CD8-positive, alpha-beta memory T cell (primary cell): ENCODE measurements at regions not wholly inside any gene's neighbourhood (a gene's known extent, or its start where the extent isn't known, plus 50 kb on each side); places are given as distances from the start of the nearest gene placed in this dataset.

ENCODE experiments used
- CTCF ChIA-PET: fragments of 350-600 bp; sonication (Branson Sonifier 250); formaldehyde crosslinking; loops from one replicate; lab custom pipeline; 2021; ENCODE audit warnings: antibody characterized with exemption; lab: Charles Lee
- POLR2A ChIA-PET: fragments of 350-600 bp; sonication (Branson Sonifier 250); formaldehyde crosslinking; loops from one replicate; lab custom pipeline; 2021; ENCODE audit warnings: antibody characterized with exemption; lab: Charles Lee
- DNase-seq, 5 donors: peaks; one replicate each; pipeline versions ENCODE4 v3.0.0 to v3.0.0-alpha.2; 2020 to 2022; ENCODE audit warnings: mixed read lengths in 1 of 5
- H3K27ac ChIP-seq: one replicate; pipeline ENCODE4 v1.7.0; 2013; ENCODE audit warnings: low read depth, mild to moderate bottlenecking, low read length, moderate library complexity
- H3K27me3 ChIP-seq: 2 replicates; pipeline ENCODE4 v1.7.0; 2013; ENCODE audit warnings: low read length, mild to moderate bottlenecking; ENCODE audit not compliant: insufficient read depth, poor library complexity, severe bottlenecking
- H3K36me3 ChIP-seq: 2 replicates; pipeline ENCODE4 v1.7.0; 2013; ENCODE audit warnings: mild to moderate bottlenecking, low read length, moderate library complexity; ENCODE audit not compliant: insufficient read depth
- H3K4me1 ChIP-seq: 2 replicates; pipeline ENCODE4 v1.7.0; 2013; ENCODE audit warnings: mild to moderate bottlenecking, low read length, moderate library complexity; ENCODE audit not compliant: insufficient read depth
- H3K4me3 ChIP-seq: 2 replicates; pipeline ENCODE4 v1.7.0; 2013; ENCODE audit warnings: mild to moderate bottlenecking, low read length
- H3K9me3 ChIP-seq: 2 replicates; pipeline ENCODE4 v1.7.0; 2013; ENCODE audit warnings: mild to moderate bottlenecking, low read length
- H3K27ac Mint-ChIP-seq, 8 donors: one replicate each; pipeline ENCODE4 v1.8.0; 2020 to 2021; ENCODE audit warnings: mixed read lengths in 8 of 8, mild to moderate bottlenecking in 6 of 8, inconsistent platforms in 3 of 8, moderate library complexity in 3 of 8
- H3K27me3 Mint-ChIP-seq, 2 donors: one replicate each; pipeline ENCODE4 v1.8.0; 2020 to 2021; ENCODE audit warnings: mixed read lengths in 2 of 2, mild to moderate bottlenecking in 1 of 2, moderate library complexity in 1 of 2
- H3K36me3 Mint-ChIP-seq, 3 donors: one replicate each; pipeline ENCODE4 v1.8.0; 2020 to 2021; ENCODE audit warnings: mixed read lengths in 3 of 3, inconsistent platforms in 1 of 3, mild to moderate bottlenecking in 1 of 3
- H3K4me1 Mint-ChIP-seq, 3 donors: one replicate each; pipeline ENCODE4 v1.8.0; 2020 to 2021; ENCODE audit warnings: mixed read lengths in 3 of 3, inconsistent platforms in 1 of 3, mild to moderate bottlenecking in 1 of 3
- H3K4me3 Mint-ChIP-seq, 7 donors: one replicate each; pipeline ENCODE4 v1.8.0; 2020 to 2021; ENCODE audit warnings: mixed read lengths in 7 of 7, mild to moderate bottlenecking in 6 of 7, moderate library complexity in 4 of 7, inconsistent platforms in 2 of 7
- H3K9me3 Mint-ChIP-seq, 5 donors: one replicate each; pipeline ENCODE4 v1.8.0; 2020 to 2022; ENCODE audit warnings: mixed read lengths in 5 of 5, mild to moderate bottlenecking in 3 of 5, moderate library complexity in 2 of 5, inconsistent platforms in 1 of 5

GRCh38 chr18:45386041-45386655 lies 229.1 kb upstream of the SLC14A2 start:
- Mint-ChIP-seq H3K9me3 (peaks cover 0 to 2% (median 0%) of the 10 kb centered on the region in 5 donors), H3K36me3 (no peaks in the 10 kb centered on the region), H3K4me3 (no peak overlapping the region), H3K27ac (no peak overlapping the region), H3K27me3 (peaks cover 9 to 34% of the 10 kb centered on the region in 2 donors), H3K4me1 (no peaks in the 10 kb centered on the region)
- H3K9me3 ChIP-seq, result no peaks in the 10 kb centered on the region
- DNase-seq, result no peak
- H3K27ac ChIP-seq, result no peak overlapping the region
- H3K4me1 ChIP-seq, result no peaks in the 10 kb centered on the region
- POLR2A ChIA-PET, result no interaction called here
- no peak overlapping the region for H3K4me3 ChIP-seq
- CTCF ChIA-PET, result no interaction called here
- no peaks in the 10 kb centered on the region for H3K27me3 ChIP-seq
- no peaks in the 10 kb centered on the region for H3K36me3 ChIP-seq

GRCh38 chr18:45387229-45387628 lies 228.0 kb upstream of the SLC14A2 start:
- DNase-seq, result no peak
- ChIA-PET CTCF (no interaction called here), POLR2A (no interaction called here)
- no peaks in the 10 kb centered on the region for H3K36me3 ChIP-seq
- H3K4me1 ChIP-seq, result no peaks in the 10 kb centered on the region
- H3K27ac ChIP-seq, result no peak overlapping the region
- Mint-ChIP-seq H3K27ac (no peak overlapping the region), H3K36me3 (no peaks in the 10 kb centered on the region), H3K4me1 (no peaks in the 10 kb centered on the region), H3K4me3 (no peak overlapping the region), H3K9me3 (peaks cover 0 to 2% (median 0%) of the 10 kb centered on the region in 5 donors), H3K27me3 (peaks cover 9 to 38% of the 10 kb centered on the region in 2 donors)
- H3K27me3 ChIP-seq, result no peaks in the 10 kb centered on the region
- no peak overlapping the region for H3K4me3 ChIP-seq
- no peaks in the 10 kb centered on the region for H3K9me3 ChIP-seq

GRCh38 chr18:45398448-45398847 lies 216.8 kb upstream of the SLC14A2 start:
- POLR2A ChIA-PET, result no interaction called here
- H3K36me3 ChIP-seq, result no peaks in the 10 kb centered on the region
- no peak overlapping the region for H3K27ac ChIP-seq
- Mint-ChIP-seq H3K4me1 (no peaks in the 10 kb centered on the region), H3K27me3 (peaks cover 13 to 28% of the 10 kb centered on the region in 2 donors), H3K9me3 (peaks cover 0 to 2% (median 0%) of the 10 kb centered on the region in 5 donors), H3K36me3 (no peaks in the 10 kb centered on the region), H3K27ac (no peak overlapping the region), H3K4me3 (no peak overlapping the region)
- H3K27me3 ChIP-seq, result no peaks in the 10 kb centered on the region
- CTCF ChIA-PET, result no interaction called here
- DNase-seq, result no peak
- no peak overlapping the region for H3K4me3 ChIP-seq
- no peaks in the 10 kb centered on the region for H3K4me1 ChIP-seq
- H3K9me3 ChIP-seq, result no peaks in the 10 kb centered on the region

DNA sequence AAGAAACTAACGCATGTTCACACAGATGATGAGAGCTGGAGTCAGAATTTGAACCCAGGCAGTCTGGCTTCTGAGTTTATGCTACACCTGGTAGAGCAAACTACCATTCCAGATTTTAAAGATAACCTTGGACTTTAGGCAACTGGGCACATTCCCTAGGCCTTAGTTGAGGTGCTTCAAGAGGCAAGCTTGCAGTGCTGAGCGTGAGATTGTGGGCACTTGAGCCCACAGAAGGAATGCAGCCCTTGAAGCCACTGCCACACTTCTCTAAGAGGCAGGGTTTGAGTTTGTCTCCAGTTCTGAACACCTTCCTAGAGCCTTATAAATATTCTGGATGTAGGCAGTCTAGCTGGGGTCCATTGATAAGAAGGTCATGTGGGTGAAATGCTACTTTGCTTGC lies 216.1 kb upstream of the SLC14A2 start:
- POLR2A ChIA-PET, result no interaction called here
- Histone ChIP-seq H3K4me3 (no peak overlapping the region), H3K36me3 (no peaks in the 10 kb centered on the region), H3K4me1 (no peaks in the 10 kb centered on the region), H3K27me3 (no peaks in the 10 kb centered on the region), H3K9me3 (no peaks in the 10 kb centered on the region), H3K27ac (no peak overlapping the region)
- Mint-ChIP-seq H3K36me3 (no peaks in the 10 kb centered on the region), H3K27me3 (peaks cover 12 to 27% of the 10 kb centered on the region in 2 donors), H3K4me3 (no peak overlapping the region), H3K9me3 (peaks cover 0 to 2% (median 0%) of the 10 kb centered on the region in 5 donors), H3K4me1 (no peaks in the 10 kb centered on the region), H3K27ac (no peak overlapping the region)
- CTCF ChIA-PET, result no interaction called here
- DNase-seq, result no peak

- DNase-seq, result no peak
- Histone ChIP-seq H3K4me3 (no peak overlapping the region), H3K9me3 (no peaks in the 10 kb centered on the region), H3K27ac (no peak overlapping the region), H3K27me3 (no peaks in the 10 kb centered on the region), H3K4me1 (no peaks in the 10 kb centered on the region), H3K36me3 (no peaks in the 10 kb centered on the region)
- peaks cover 12 to 27% of the 10 kb centered on the region in 2 donors for H3K27me3 Mint-ChIP-seq
- no peak overlapping the region for H3K27ac Mint-ChIP-seq
- ChIA-PET POLR2A (no interaction called here), CTCF (no interaction called here)
- H3K4me3 Mint-ChIP-seq, result no peak overlapping the region
- peaks cover 0 to 2% (median 0%) of the 10 kb centered on the region in 5 donors for H3K9me3 Mint-ChIP-seq
- no peaks in the 10 kb centered on the region for H3K36me3 Mint-ChIP-seq
- H3K4me1 Mint-ChIP-seq, result no peaks in the 10 kb centered on the region
Measured at GRCh38 chr18:45399643-45400042, 215.6 kb upstream of the SLC14A2 start.

DNA sequence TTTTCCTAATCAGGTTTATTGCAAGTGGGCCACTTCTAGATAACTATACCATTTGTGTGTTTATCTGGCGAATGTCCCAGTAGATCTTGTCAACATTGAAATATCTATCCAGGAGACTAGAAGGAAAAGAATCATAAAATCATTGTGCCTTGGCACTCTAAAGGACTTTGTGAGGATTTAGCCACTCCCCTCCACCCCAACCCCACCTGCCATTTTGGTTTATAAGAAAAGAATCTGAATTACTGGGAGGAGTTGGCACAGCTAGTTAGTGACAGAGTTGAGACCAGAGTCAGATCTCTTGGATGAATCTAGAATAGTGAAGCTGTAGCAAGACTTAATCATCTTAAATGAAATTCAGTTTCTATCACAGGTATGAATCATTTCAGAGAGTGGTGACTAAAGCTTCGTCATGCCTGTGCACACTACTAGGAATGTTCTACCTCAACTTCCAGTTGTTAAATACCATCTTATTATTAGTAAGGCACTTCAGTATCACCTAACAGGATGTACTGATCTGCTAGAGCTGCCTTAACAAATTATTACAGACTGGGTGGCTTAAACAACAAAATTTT lies 212.7 kb upstream of the SLC14A2 start:
- H3K27me3 ChIP-seq, result no peaks in the 10 kb centered on the region
- CTCF ChIA-PET, result no interaction called here
- H3K4me1 ChIP-seq, result no peaks in the 10 kb centered on the region
- no peak overlapping the region for H3K4me3 ChIP-seq
- Mint-ChIP-seq H3K9me3 (peaks cover 0 to 2% (median 0%) of the 10 kb centered on the region in 5 donors), H3K27ac (no peak overlapping the region), H3K27me3 (peaks cover 7 to 23% of the 10 kb centered on the region in 2 donors), H3K4me1 (no peaks in the 10 kb centered on the region), H3K36me3 (no peaks in the 10 kb centered on the region), H3K4me3 (no peak overlapping the region)
- DNase-seq, result no peak
- H3K36me3 ChIP-seq, result no peaks in the 10 kb centered on the region
- POLR2A ChIA-PET, result no interaction called here
- no peak overlapping the region for H3K27ac ChIP-seq
- no peaks in the 10 kb centered on the region for H3K9me3 ChIP-seq

GRCh38 chr18:45403341-45404049 lies 211.8 kb upstream of the SLC14A2 start:
- ChIA-PET POLR2A (no interaction called here), CTCF (no interaction called here)
- Mint-ChIP-seq H3K4me1 (no peaks in the 10 kb centered on the region), H3K27ac (no peak overlapping the region), H3K9me3 (no peaks in the 10 kb centered on the region), H3K27me3 (peaks cover 7 to 23% of the 10 kb centered on the region in 2 donors), H3K4me3 (no peak overlapping the region), H3K36me3 (no peaks in the 10 kb centered on the region)
- Histone ChIP-seq H3K27ac (no peak overlapping the region), H3K4me3 (no peak overlapping the region), H3K36me3 (no peaks in the 10 kb centered on the region), H3K9me3 (no peaks in the 10 kb centered on the region), H3K27me3 (no peaks in the 10 kb centered on the region), H3K4me1 (no peaks in the 10 kb centered on the region)
- no peak for DNase-seq

GRCh38 chr18:45408218-45408617 lies 207.1 kb upstream of the SLC14A2 start:
- Histone ChIP-seq H3K4me1 (no peaks in the 10 kb centered on the region), H3K4me3 (no peak overlapping the region), H3K27ac (no peak overlapping the region), H3K9me3 (no peaks in the 10 kb centered on the region), H3K27me3 (no peaks in the 10 kb centered on the region), H3K36me3 (no peaks in the 10 kb centered on the region)
- H3K27me3 Mint-ChIP-seq, result peaks cover 0 to 13% of the 10 kb centered on the region in 2 donors
- POLR2A ChIA-PET, result no interaction called here
- CTCF ChIA-PET, result no interaction called here
- no peak overlapping the region for H3K4me3 Mint-ChIP-seq
- no peaks in the 10 kb centered on the region for H3K9me3 Mint-ChIP-seq
- no peaks in the 10 kb centered on the region for H3K36me3 Mint-ChIP-seq
- H3K4me1 Mint-ChIP-seq, result no peaks in the 10 kb centered on the region
- no peak overlapping the region for H3K27ac Mint-ChIP-seq
- DNase-seq, result no peak
